HG03196 (cell line): ENCODE measurements at regions not wholly inside any gene's neighbourhood (a gene's known extent, or its start where the extent isn't known, plus 50 kb on each side); places are given as distances from the start of the nearest gene placed in this dataset.

Source experiments
- ATAC-seq: cut with Tn5 transposase; IDR thresholded peaks from one replicate; pipeline ENCODE4 v1.9.1; 2021; ENCODE audit not compliant: unreplicated experiment

GRCh38 chr20:61163031-61163430 is 89.0 kb upstream of the CDH4 start:
- no peak for ATAC-seq

- no peak for ATAC-seq
Observed at GRCh38 chr20:61166324-61166723, 85.7 kb upstream of the CDH4 start.

- ATAC-seq: no peak
Observed at GRCh38 chr20:61168605-61169004, 83.5 kb upstream of the CDH4 start.

- ATAC-seq: no peak
Observed at GRCh38 chr20:61169874-61170273, 82.2 kb upstream of the CDH4 start.

- no peak for ATAC-seq
Observed at GRCh38 chr20:61170496-61171320, 81.4 kb upstream of the CDH4 start.

GRCh38 chr20:61173267-61173666 is 78.8 kb upstream of the CDH4 start:
- no peak for ATAC-seq

GRCh38 chr20:61173961-61174725 is 77.9 kb upstream of the CDH4 start:
- ATAC-seq: no peak

- ATAC-seq: no peak
Observed at GRCh38 chr20:61176874-61177273, 75.2 kb upstream of the CDH4 start.

GRCh38 chr20:61178551-61179071 is 73.5 kb upstream of the CDH4 start:
- no peak for ATAC-seq

- no peak for ATAC-seq
Observed at GRCh38 chr20:61184194-61184593, 67.9 kb upstream of the CDH4 start.

GRCh38 chr20:61185181-61185580 is 66.9 kb upstream of the CDH4 start:
- no peak for ATAC-seq

- ATAC-seq: no peak
Observed at GRCh38 chr20:61185841-61186601, 66.0 kb upstream of the CDH4 start.

- no peak for ATAC-seq
Observed at GRCh38 chr20:61186771-61187472, 65.1 kb upstream of the CDH4 start.

- no peak for ATAC-seq
Observed at GRCh38 chr20:61189534-61189933, 62.5 kb upstream of the CDH4 start.

- no peak for ATAC-seq
Observed at GRCh38 chr20:61191096-61191495, 61.0 kb upstream of the CDH4 start.

GRCh38 chr20:61192337-61192950 is 59.6 kb upstream of the CDH4 start:
- ATAC-seq: no peak

GRCh38 chr20:61193164-61193563 is 58.9 kb upstream of the CDH4 start:
- no peak for ATAC-seq
